WTC11 (cell line): ENCODE measurements at regions not wholly inside any gene's neighbourhood (a gene's known extent, or its start where the extent isn't known, plus 50 kb on each side); places are given as distances from the start of the nearest gene placed in this dataset.

ENCODE experiments used
- ATAC-seq: fragments of 200-7000 bp; cut with Tn5 transposase; 2 replicates; pipeline ENCODE4 v1.10.0; 2021; ENCODE audit warnings: mild to moderate bottlenecking, moderate library complexity
- CTCF ChIA-PET: fragments of 300-600 bp; sonication (Branson Sonifier 250); formaldehyde crosslinking; loops from one replicate; lab custom pipeline; 2021; ENCODE audit warnings: antibody characterized with exemption; lab: Charles Lee
- POLR2A ChIA-PET: fragments of 350-600 bp; sonication (Branson Sonifier 250); formaldehyde crosslinking; loops from one replicate; lab custom pipeline; 2021; ENCODE audit warnings: antibody characterized with exemption; lab: Charles Lee
- DNase-seq: peaks from one replicate; pipeline ENCODE4 v3.0.0; 2021; ENCODE audit warnings: low spot score
- H3K27ac Mint-ChIP-seq: 2 replicates; pipeline ENCODE4 v1.8.0; 2021; ENCODE audit warnings: mixed read lengths
- H3K27me3 Mint-ChIP-seq: 2 replicates; pipeline ENCODE4 v1.8.0; 2021; ENCODE audit warnings: low read depth, mild to moderate bottlenecking, moderate library complexity, mixed read lengths
- H3K36me3 Mint-ChIP-seq: 2 replicates; pipeline ENCODE4 v1.8.0; 2021; ENCODE audit warnings: mixed read lengths
- H3K4me1 Mint-ChIP-seq: 2 replicates; pipeline ENCODE4 v1.8.0; 2022; ENCODE audit warnings: mixed read lengths
- H3K4me3 Mint-ChIP-seq: 2 replicates; pipeline ENCODE4 v1.8.0; 2021; ENCODE audit warnings: mild to moderate bottlenecking, moderate library complexity, mixed read lengths
- H3K9me3 Mint-ChIP-seq: 2 replicates; pipeline ENCODE4 v1.8.0; 2021; ENCODE audit warnings: mixed read lengths
- ARID4B ChIP-seq: sonication (generic); formaldehyde crosslinking; IDR thresholded peaks from 2 replicates; pipeline ENCODE4 v1.8.0; 2023; ENCODE audit warnings: missing genetic modification reagents, mild to moderate bottlenecking, borderline replicate concordance
- CDX4 ChIP-seq: fragments of 250-450 bp; sonication (Bioruptor Pico); IDR thresholded peaks from 2 replicates; pipeline ENCODE4 v1.9.0; 2021; ENCODE audit warnings: moderate library complexity, mild to moderate bottlenecking, inconsistent platforms, borderline replicate concordance
- CREM ChIP-seq: sonication (generic); formaldehyde crosslinking; IDR thresholded peaks from 2 replicates; pipeline ENCODE4 v1.8.1; 2022; ENCODE audit warnings: mild to moderate bottlenecking, missing genetic modification reagents, moderate library complexity
- CTCF ChIP-seq: fragments of 200-600 bp; IDR thresholded peaks from 2 replicates; pipeline ENCODE4 v1.8.0; 2022; ENCODE audit warnings: antibody characterized with exemption
- ESRRA ChIP-seq: sonication (generic); formaldehyde crosslinking; IDR thresholded peaks from 2 replicates; pipeline ENCODE4 v1.8.1; 2022; ENCODE audit warnings: mild to moderate bottlenecking, missing genetic modification reagents, borderline replicate concordance
- HMGA2 ChIP-seq: fragments of 250-450 bp; sonication (Bioruptor Pico); IDR thresholded peaks from 2 replicates; pipeline ENCODE4 v1.4.0; 2021; ENCODE audit warnings: mild to moderate bottlenecking, moderate library complexity
- JAZF1 ChIP-seq: fragments of 250-450 bp; sonication (Bioruptor Pico); IDR thresholded peaks from 2 replicates; pipeline ENCODE4 v1.9.0; 2021; ENCODE audit warnings: moderate library complexity, mild to moderate bottlenecking, inconsistent platforms
- JUN ChIP-seq: sonication (generic); formaldehyde crosslinking; IDR thresholded peaks from 2 replicates; pipeline ENCODE4 v1.8.0; 2023; ENCODE audit warnings: mild to moderate bottlenecking, missing genetic modification reagents
- MLX ChIP-seq: sonication (generic); formaldehyde crosslinking; IDR thresholded peaks from 2 replicates; pipeline ENCODE4 v1.8.1; 2023; ENCODE audit warnings: mild to moderate bottlenecking, missing genetic modification reagents, moderate library complexity
- MXD4 ChIP-seq: fragments of 250-450 bp; sonication (Bioruptor Pico); IDR thresholded peaks from 2 replicates; pipeline ENCODE4 v1.8.0; 2021; ENCODE audit warnings: mild to moderate bottlenecking, moderate library complexity, borderline replicate concordance
- NFATC4 ChIP-seq: fragments of 250-450 bp; sonication (Bioruptor Pico); IDR thresholded peaks from 2 replicates; pipeline ENCODE4 v1.9.0; 2021; ENCODE audit warnings: mild to moderate bottlenecking
- NFYB ChIP-seq: sonication (generic); formaldehyde crosslinking; conservative IDR thresholded peaks from 2 replicates; pipeline ENCODE4 v1.8.0; 2022; ENCODE audit warnings: low read depth, missing genetic modification reagents
- RELA ChIP-seq: sonication (generic); formaldehyde crosslinking; IDR thresholded peaks from 2 replicates; pipeline ENCODE4 v1.8.1; 2022; ENCODE audit warnings: missing genetic modification reagents, mild to moderate bottlenecking, borderline replicate concordance
- RORB ChIP-seq: fragments of 250-450 bp; sonication (Bioruptor Pico); IDR thresholded peaks from 2 replicates; pipeline ENCODE4 v1.9.0; 2021; ENCODE audit warnings: mild to moderate bottlenecking
- SOX15 ChIP-seq: fragments of 250-450 bp; sonication (Bioruptor Pico); IDR thresholded peaks from 2 replicates; pipeline ENCODE4 v1.9.0; 2021; ENCODE audit warnings: mild to moderate bottlenecking
- TCF7 ChIP-seq: sonication (generic); formaldehyde crosslinking; IDR thresholded peaks from 2 replicates; pipeline ENCODE4 v1.8.0; 2022; ENCODE audit warnings: mild to moderate bottlenecking, low read depth, missing genetic modification reagents, moderate library complexity
- TEAD1 ChIP-seq: sonication (generic); formaldehyde crosslinking; IDR thresholded peaks from 2 replicates; pipeline ENCODE4 v1.8.0; 2022; ENCODE audit warnings: mild to moderate bottlenecking, missing genetic modification reagents
- USF2 ChIP-seq: sonication (generic); formaldehyde crosslinking; IDR thresholded peaks from 2 replicates; pipeline ENCODE4 v1.8.1; 2023; ENCODE audit warnings: mild to moderate bottlenecking, missing genetic modification reagents, moderate library complexity
- ZMAT4 ChIP-seq: fragments of 250-450 bp; sonication (Bioruptor Pico); IDR thresholded peaks from 2 replicates; pipeline ENCODE4 v1.9.0; 2021; ENCODE audit warnings: mild to moderate bottlenecking
- ZNF281 ChIP-seq: sonication (generic); formaldehyde crosslinking; IDR thresholded peaks from 2 replicates; pipeline ENCODE4 v1.8.0; 2023; ENCODE audit warnings: mild to moderate bottlenecking, missing genetic modification reagents
- ZSCAN18 ChIP-seq: fragments of 250-450 bp; sonication (Bioruptor Pico); IDR thresholded peaks from 2 replicates; pipeline ENCODE4 v2.1.2; 2022; ENCODE audit warnings: mild to moderate bottlenecking, moderate library complexity

GRCh38 chr16:13552960-13553257, 367.0 kb upstream of the ERCC4 start:
- no peak overlapping the region for H3K27ac Mint-ChIP-seq
- H3K36me3 Mint-ChIP-seq: no peaks in the 10 kb centered on the region
- ATAC-seq: no peak
- ChIA-PET CTCF (interaction anchor here (0.5 to 1.3 kb wide), 4 partner anchors 214 to 933 kb away, joined by 3 to 14 read pairs (median 4); no protein-coding TSS in a partner anchor), POLR2A (no interaction called here)
- TF ChIP-seq RELA (CRISPR knock-in tag) (no peak), RORB (CRISPR knock-in tag) (no peak), MXD4 (CRISPR knock-in tag) (no peak), TCF7 (no peak), ZNF281 (CRISPR knock-in tag) (no peak), NFYB (no peak), ZMAT4 (no peak), JUN (CRISPR knock-in tag) (no peak)
- TF ChIP-seq, all 79 proteins: peak for 0
- DNase-seq: no peak
- no peaks in the 10 kb centered on the region for H3K27me3 Mint-ChIP-seq
- no peaks in the 10 kb centered on the region for H3K9me3 Mint-ChIP-seq
- H3K4me1 Mint-ChIP-seq: peaks cover 32% of the 10 kb centered on the region
- no peak overlapping the region for H3K4me3 Mint-ChIP-seq

- no peaks in the 10 kb centered on the region for H3K9me3 Mint-ChIP-seq
- no peak for DNase-seq
- CTCF ChIA-PET: no interaction called here
- peaks cover 32% of the 10 kb centered on the region for H3K4me1 Mint-ChIP-seq
- no peak for ATAC-seq
- POLR2A ChIA-PET: no interaction called here
- H3K27ac Mint-ChIP-seq: peak overlapping the region; percentile 46; the same call in 1 of the 2 replicates
- H3K27me3 Mint-ChIP-seq: no peaks in the 10 kb centered on the region
- H3K36me3 Mint-ChIP-seq: no peaks in the 10 kb centered on the region
- H3K4me3 Mint-ChIP-seq: no peak overlapping the region
- TF ChIP-seq JAZF1 (CRISPR knock-in tag): no peak
- TF ChIP-seq CDX4 (CRISPR knock-in tag): no peak
- no peak for TF ChIP-seq CTCF
- no peak for TF ChIP-seq USF2 (CRISPR knock-in tag)
- TF ChIP-seq NFATC4 (CRISPR knock-in tag): no peak
- TF ChIP-seq ESRRA (CRISPR knock-in tag): no peak
- no peak for TF ChIP-seq TEAD1 (CRISPR knock-in tag)
- TF ChIP-seq MLX (CRISPR knock-in tag): no peak
- no peak for TF ChIP-seq HMGA2 (CRISPR knock-in tag)
- no peak for TF ChIP-seq CREM (CRISPR knock-in tag)
- TF ChIP-seq ARID4B (CRISPR knock-in tag): no peak
- TF ChIP-seq ZSCAN18: no peak
- TF ChIP-seq SOX15 (CRISPR knock-in tag): no peak
- no peak for TF ChIP-seq RORB (CRISPR knock-in tag)
These were observed 366.4 kb upstream of the ERCC4 start for GRCh38 chr16:13553453-13553985.
